ENCODE measurements at regions not wholly inside any gene's neighbourhood (a gene's known extent, or its start where the extent isn't known, plus 50 kb on each side); places are given as distances from the start of the nearest gene placed in this dataset.
A peak's percentile ranks its signal among the peaks of the same experiment; 100 is the strongest.

DNA sequence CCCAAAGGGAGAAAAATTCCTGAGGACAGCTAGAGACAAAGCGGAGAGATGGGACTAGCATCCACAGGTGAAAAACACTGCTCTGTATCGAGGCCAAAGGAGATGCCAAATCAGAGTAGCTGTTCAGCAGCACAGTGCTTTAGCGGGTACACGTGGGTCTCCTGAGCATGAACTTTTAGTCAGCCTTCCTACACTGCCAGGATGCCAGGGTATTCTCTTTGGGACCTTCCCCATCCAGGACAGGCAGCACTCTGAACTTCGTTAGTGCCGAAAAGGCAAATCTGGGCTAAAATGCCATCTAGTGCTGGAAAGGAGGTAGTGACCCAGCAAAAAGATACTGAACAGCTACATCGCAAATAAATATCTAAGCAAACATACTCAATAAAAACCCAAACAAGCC is 64.9 kb downstream of the C6orf58 start:
- DNase-seq (ENCODE audit: extremely low read depth, low read depth), result peak; percentile 36
